ENCODE measurements at regions not wholly inside any gene's neighbourhood (a gene's known extent, or its start where the extent isn't known, plus 50 kb on each side); places are given as distances from the start of the nearest gene placed in this dataset.

DNA sequence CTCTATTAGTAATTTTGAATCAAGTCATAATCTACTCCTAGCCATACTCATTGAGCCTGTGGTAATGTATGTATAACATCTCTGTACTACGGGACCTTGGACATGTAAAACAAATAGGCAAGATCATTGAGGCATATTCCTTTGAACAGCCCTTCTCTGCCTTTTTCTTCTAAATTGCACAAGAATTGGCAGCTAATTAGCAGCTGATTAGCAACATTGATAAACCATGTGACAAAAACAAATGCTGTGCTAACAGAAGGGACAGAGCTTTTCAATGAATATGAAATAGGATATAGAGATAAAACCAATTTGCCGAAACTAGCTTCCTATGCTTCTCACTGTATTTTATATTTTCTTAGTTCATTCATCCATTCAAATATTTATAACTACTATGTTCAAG, 1474.2 kb downstream of the FAM181B start:
- H3K4me3 ChIP-seq (replicated peaks; ENCODE audit: low read depth, low read length), result no peak overlapping the region
- TF ChIP-seq, protein P1, sequence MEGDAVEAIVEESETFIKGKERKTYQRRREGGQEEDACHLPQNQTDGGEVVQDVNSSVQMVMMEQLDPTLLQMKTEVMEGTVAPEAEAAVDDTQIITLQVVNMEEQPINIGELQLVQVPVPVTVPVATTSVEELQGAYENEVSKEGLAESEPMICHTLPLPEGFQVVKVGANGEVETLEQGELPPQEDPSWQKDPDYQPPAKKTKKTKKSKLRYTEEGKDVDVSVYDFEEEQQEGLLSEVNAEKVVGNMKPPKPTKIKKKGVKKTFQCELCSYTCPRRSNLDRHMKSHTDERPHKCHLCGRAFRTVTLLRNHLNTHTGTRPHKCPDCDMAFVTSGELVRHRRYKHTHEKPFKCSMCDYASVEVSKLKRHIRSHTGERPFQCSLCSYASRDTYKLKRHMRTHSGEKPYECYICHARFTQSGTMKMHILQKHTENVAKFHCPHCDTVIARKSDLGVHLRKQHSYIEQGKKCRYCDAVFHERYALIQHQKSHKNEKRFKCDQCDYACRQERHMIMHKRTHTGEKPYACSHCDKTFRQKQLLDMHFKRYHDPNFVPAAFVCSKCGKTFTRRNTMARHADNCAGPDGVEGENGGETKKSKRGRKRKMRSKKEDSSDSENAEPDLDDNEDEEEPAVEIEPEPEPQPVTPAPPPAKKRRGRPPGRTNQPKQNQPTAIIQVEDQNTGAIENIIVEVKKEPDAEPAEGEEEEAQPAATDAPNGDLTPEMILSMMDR (IDR thresholded peaks at IDR 0.05; ENCODE audit: insufficient read depth, low read length, poor library complexity, severe bottlenecking), result no peak
- no peak for DNase-seq (ENCODE audit: extremely low read depth, insufficient read length)

GRCh38 chr11:81255895-81256294, 1477.8 kb downstream of the FAM181B start:
- no peak overlapping the region for H3K4me3 ChIP-seq (replicated peaks; ENCODE audit: low read depth, low read length)
- no peak for DNase-seq (ENCODE audit: extremely low read depth, insufficient read length)
- TF ChIP-seq, protein P1 (IDR thresholded peaks at IDR 0.05; ENCODE audit: insufficient read depth, low read length, poor library complexity, severe bottlenecking), result no peak
- H3K27me3 ChIP-seq (replicated peaks; ENCODE audit: control insufficient read depth, insufficient read depth, low read length), result no peaks in the 10 kb centered on the region
- H3K36me3 ChIP-seq (ENCODE audit: control insufficient read depth, insufficient read depth, low read length), result no peaks in the 10 kb centered on the region

More for the DNA sequence above, 1474.2 kb downstream of the FAM181B start:
- Histone ChIP-seq H3K36me3 (ENCODE audit: control insufficient read depth, insufficient read depth, low read length) (no peaks in the 10 kb centered on the region), H3K27me3 (replicated peaks; ENCODE audit: control insufficient read depth, insufficient read depth, low read length) (no peaks in the 10 kb centered on the region)

- Histone ChIP-seq H3K27me3 (replicated peaks; ENCODE audit: control insufficient read depth, insufficient read depth, low read length) (no peaks in the 10 kb centered on the region), H3K4me3 (replicated peaks; ENCODE audit: low read depth, low read length) (no peak overlapping the region), H3K36me3 (ENCODE audit: control insufficient read depth, insufficient read depth, low read length) (no peaks in the 10 kb centered on the region)
- TF ChIP-seq, protein P1 (IDR thresholded peaks at IDR 0.05; ENCODE audit: insufficient read depth, low read length, poor library complexity, severe bottlenecking), result no peak
- no peak for DNase-seq (ENCODE audit: extremely low read depth, insufficient read length)
Measured at GRCh38 chr11:81253244-81253643, 1480.4 kb downstream of the FAM181B start.

- no peak for DNase-seq (ENCODE audit: extremely low read depth, insufficient read length)
- H3K4me3 ChIP-seq (replicated peaks; ENCODE audit: low read depth, low read length), result no peak overlapping the region
- TF ChIP-seq, protein P1 (IDR thresholded peaks at IDR 0.05; ENCODE audit: insufficient read depth, low read length, poor library complexity, severe bottlenecking), result no peak
- no peaks in the 10 kb centered on the region for H3K27me3 ChIP-seq (replicated peaks; ENCODE audit: control insufficient read depth, insufficient read depth, low read length)
- no peaks in the 10 kb centered on the region for H3K36me3 ChIP-seq (ENCODE audit: control insufficient read depth, insufficient read depth, low read length)
Measured at GRCh38 chr11:81246941-81247340, 1486.7 kb downstream of the FAM181B start.

DNA sequence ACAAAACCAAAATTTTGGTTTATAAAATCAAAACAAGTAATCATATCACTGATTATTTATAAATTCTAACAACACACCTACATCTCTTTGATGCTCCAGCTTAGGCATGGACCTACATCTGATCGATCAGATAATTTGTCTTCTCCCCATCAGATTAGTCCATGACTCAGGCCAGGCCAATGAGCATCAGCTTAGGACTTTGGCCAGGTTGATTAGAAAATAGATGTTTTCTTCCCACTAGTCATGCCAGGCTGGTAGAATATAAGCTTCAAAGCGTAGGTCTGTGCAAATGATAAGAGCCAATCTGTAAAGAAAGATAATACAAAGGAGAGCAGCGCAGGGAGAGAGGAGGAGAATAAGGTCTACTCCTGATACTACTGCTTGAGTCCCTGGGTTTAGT, 1487.9 kb downstream of the FAM181B start:
- DNase-seq (ENCODE audit: extremely low read depth, insufficient read length), result no peak
- TF ChIP-seq, protein P1 (IDR thresholded peaks at IDR 0.05; ENCODE audit: insufficient read depth, low read length, poor library complexity, severe bottlenecking), result no peak
- Histone ChIP-seq H3K4me3 (replicated peaks; ENCODE audit: low read depth, low read length) (no peak overlapping the region), H3K36me3 (ENCODE audit: control insufficient read depth, insufficient read depth, low read length) (no peaks in the 10 kb centered on the region), H3K27me3 (replicated peaks; ENCODE audit: control insufficient read depth, insufficient read depth, low read length) (no peaks in the 10 kb centered on the region)

DNA sequence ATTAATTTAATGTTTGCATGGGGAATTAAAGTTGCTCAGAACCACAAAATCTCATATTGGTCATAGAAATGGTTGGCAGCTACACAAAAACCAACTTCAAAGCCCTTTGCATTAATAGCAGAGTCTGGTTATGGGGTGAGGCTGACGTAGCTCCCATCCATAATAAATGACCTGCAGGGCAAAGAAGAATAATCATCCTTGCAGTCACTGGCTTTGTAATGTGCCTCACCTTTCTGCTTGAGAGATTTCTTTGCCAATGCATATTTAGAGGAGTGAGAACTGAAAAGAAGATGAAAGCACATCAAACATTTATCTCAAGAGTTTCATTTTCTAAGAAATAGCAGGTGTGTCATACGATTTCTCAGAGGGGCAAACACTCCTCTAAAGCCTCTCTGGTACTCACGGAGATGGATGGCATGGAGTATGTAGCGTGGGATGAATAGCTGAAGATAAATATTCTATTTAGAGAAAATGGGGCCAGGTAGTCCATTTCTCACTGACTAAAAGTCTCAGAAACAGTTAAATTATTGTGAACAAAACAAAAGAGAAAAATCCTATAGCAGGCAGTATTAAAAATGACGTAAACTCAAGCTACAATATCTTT, 1491.9 kb downstream of the FAM181B start:
- Histone ChIP-seq H3K27me3 (replicated peaks; ENCODE audit: control insufficient read depth, insufficient read depth, low read length) (no peaks in the 10 kb centered on the region), H3K36me3 (ENCODE audit: control insufficient read depth, insufficient read depth, low read length) (no peaks in the 10 kb centered on the region), H3K4me3 (replicated peaks; ENCODE audit: low read depth, low read length) (no peak overlapping the region)
- DNase-seq (ENCODE audit: extremely low read depth, insufficient read length), result no peak
- TF ChIP-seq, protein P1 (IDR thresholded peaks at IDR 0.05; ENCODE audit: insufficient read depth, low read length, poor library complexity, severe bottlenecking), result no peak

Measured in GM06990 (cell line).